IPS-NIHi7 (cell line): ENCODE measurements at regions not wholly inside any gene's neighbourhood (a gene's known extent, or its start where the extent isn't known, plus 50 kb on each side); places are given as distances from the start of the nearest gene placed in this dataset.

ENCODE experiments used
- DNase-seq: peaks from one replicate; pipeline ENCODE4 v3.0.0; 2012; ENCODE audit warnings: mixed read lengths; ENCODE audit errors: extremely low spot score

GRCh38 chr12:91804533-91804932 is 341.1 kb downstream of the BTG1 start:
- peak; percentile 13 for DNase-seq

- no peak for DNase-seq
These were observed 344.6 kb downstream of the BTG1 start for GRCh38 chr12:91801048-91801447.

- no peak for DNase-seq
These were observed 352.0 kb downstream of the BTG1 start for GRCh38 chr12:91793676-91794075.

- no peak for DNase-seq
These were observed 353.0 kb downstream of the BTG1 start for GRCh38 chr12:91792597-91792996.

- no peak for DNase-seq
These were observed 359.0 kb downstream of the BTG1 start for GRCh38 chr12:91786499-91787272.

- no peak for DNase-seq
These were observed 359.8 kb downstream of the BTG1 start for GRCh38 chr12:91785655-91786498.

GRCh38 chr12:91781114-91781513 is 364.5 kb downstream of the BTG1 start:
- peak; percentile 13 for DNase-seq

- peak; percentile 27 for DNase-seq
These were observed 366.7 kb downstream of the BTG1 start for GRCh38 chr12:91778938-91779400.

GRCh38 chr12:91778091-91778832 is 367.4 kb downstream of the BTG1 start:
- DNase-seq, result no peak

GRCh38 chr12:91777268-91777992 is 368.2 kb downstream of the BTG1 start:
- no peak for DNase-seq

GRCh38 chr12:91774434-91774921 is 371.2 kb downstream of the BTG1 start:
- DNase-seq, result no peak

- no peak for DNase-seq
These were observed 371.8 kb downstream of the BTG1 start for GRCh38 chr12:91773749-91774429.

- no peak for DNase-seq
These were observed 373.2 kb downstream of the BTG1 start for GRCh38 chr12:91772411-91772810.

GRCh38 chr12:91769736-91770135 is 375.9 kb downstream of the BTG1 start:
- DNase-seq, result no peak

GRCh38 chr12:91767237-91767636 is 378.4 kb downstream of the BTG1 start:
- no peak for DNase-seq

GRCh38 chr12:91766454-91766853 is 379.2 kb downstream of the BTG1 start:
- DNase-seq, result no peak

- no peak for DNase-seq
These were observed 381.8 kb downstream of the BTG1 start for GRCh38 chr12:91763654-91764370.

GRCh38 chr12:91753649-91754048 is 392.0 kb downstream of the BTG1 start:
- DNase-seq, result no peak

GRCh38 chr12:91746976-91747375 is 398.7 kb downstream of the BTG1 start:
- DNase-seq, result no peak

- DNase-seq, result no peak
These were observed 401.0 kb downstream of the BTG1 start for GRCh38 chr12:91744597-91744996.
